ENCODE measurements at regions not wholly inside any gene's neighbourhood (a gene's known extent, or its start where the extent isn't known, plus 50 kb on each side); places are given as distances from the start of the nearest gene placed in this dataset.

DNA sequence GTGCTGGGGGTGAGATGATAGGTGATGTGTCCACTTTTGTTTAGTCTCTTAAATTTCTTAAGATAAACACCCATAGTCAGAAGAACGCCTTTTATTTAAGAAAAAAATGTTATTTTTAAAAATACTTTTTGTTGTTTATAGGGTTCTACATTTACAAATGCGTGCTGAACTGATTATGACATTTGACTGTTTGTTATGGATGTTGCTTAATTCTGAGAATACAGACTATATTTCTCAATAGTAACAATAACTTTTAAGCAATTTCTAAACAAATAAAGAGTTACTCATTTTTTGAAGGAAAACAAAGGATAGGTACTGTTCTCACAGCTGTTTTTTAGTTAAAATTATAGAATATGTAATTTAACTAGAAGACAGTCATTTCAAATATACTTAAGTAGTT, 249.9 kb upstream of the GBE1 start:
- no peaks in the 10 kb centered on the region for H3K4me1 ChIP-seq (ENCODE audit: control insufficient read depth, insufficient read depth, low read length)
- H3K9ac ChIP-seq (ENCODE audit: low read length) = no peak overlapping the region
- no peak overlapping the region for H3K27ac ChIP-seq (ENCODE audit: low read depth, low read length)
- no peak overlapping the region for H3K4me3 ChIP-seq (ENCODE audit: low read length)
- no peaks in the 10 kb centered on the region for H3K27me3 ChIP-seq (ENCODE audit: control insufficient read depth, insufficient read depth, low read length)
- no peaks in the 10 kb centered on the region for H3K36me3 ChIP-seq (ENCODE audit: control insufficient read depth, insufficient read depth, low read length)

DNA sequence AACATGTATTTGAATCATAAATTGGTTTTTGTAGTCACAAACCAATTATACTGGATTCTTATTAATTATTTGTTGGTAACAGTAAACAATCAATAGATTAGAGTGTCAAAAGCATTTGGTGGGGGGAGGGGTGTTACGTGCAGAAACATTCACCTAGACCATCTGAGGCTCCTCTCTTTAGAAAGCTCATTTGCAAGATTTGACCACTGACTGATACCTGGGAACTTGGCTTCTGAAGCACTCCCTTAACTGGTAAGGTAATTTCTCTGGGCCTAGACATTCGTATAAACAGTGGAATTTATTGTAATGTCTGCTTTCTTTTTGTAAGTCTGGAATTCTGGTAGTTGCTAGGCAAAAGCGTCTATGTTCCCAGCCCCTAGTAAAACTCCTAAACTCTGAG, 243.8 kb upstream of the GBE1 start:
- H3K9ac ChIP-seq (ENCODE audit: low read length) = no peak overlapping the region
- H3K4me1 ChIP-seq (ENCODE audit: control insufficient read depth, insufficient read depth, low read length) = no peaks in the 10 kb centered on the region
- H3K4me3 ChIP-seq (ENCODE audit: low read length) = no peak overlapping the region
- no peak overlapping the region for H3K27ac ChIP-seq (ENCODE audit: low read depth, low read length)
- no peaks in the 10 kb centered on the region for H3K27me3 ChIP-seq (ENCODE audit: control insufficient read depth, insufficient read depth, low read length)
- H3K36me3 ChIP-seq (ENCODE audit: control insufficient read depth, insufficient read depth, low read length) = no peaks in the 10 kb centered on the region

DNA sequence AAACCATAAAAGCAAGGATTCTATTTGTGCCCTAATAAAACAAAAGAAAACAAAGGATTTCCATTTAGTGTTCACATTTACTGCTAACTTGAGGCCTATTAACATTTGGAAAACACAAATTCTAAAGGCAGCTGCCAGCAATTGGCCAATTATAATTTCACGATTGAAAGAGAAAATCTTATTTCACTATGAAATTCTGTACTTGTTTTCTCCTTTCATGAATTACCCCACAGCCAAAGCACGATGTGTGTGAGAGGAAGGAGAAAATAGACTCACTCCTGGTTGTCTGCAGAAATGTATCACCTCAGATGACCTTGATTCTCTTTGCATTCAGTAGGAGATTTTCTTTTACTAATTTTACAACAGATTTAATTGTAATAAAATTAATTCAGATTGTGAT, 242.8 kb upstream of the GBE1 start:
- Histone ChIP-seq H3K27ac (ENCODE audit: low read depth, low read length) (no peak overlapping the region), H3K27me3 (ENCODE audit: control insufficient read depth, insufficient read depth, low read length) (no peaks in the 10 kb centered on the region), H3K4me1 (ENCODE audit: control insufficient read depth, insufficient read depth, low read length) (no peaks in the 10 kb centered on the region), H3K36me3 (ENCODE audit: control insufficient read depth, insufficient read depth, low read length) (no peaks in the 10 kb centered on the region), H3K4me3 (ENCODE audit: low read length) (no peak overlapping the region), H3K9ac (ENCODE audit: low read length) (no peak overlapping the region)

DNA sequence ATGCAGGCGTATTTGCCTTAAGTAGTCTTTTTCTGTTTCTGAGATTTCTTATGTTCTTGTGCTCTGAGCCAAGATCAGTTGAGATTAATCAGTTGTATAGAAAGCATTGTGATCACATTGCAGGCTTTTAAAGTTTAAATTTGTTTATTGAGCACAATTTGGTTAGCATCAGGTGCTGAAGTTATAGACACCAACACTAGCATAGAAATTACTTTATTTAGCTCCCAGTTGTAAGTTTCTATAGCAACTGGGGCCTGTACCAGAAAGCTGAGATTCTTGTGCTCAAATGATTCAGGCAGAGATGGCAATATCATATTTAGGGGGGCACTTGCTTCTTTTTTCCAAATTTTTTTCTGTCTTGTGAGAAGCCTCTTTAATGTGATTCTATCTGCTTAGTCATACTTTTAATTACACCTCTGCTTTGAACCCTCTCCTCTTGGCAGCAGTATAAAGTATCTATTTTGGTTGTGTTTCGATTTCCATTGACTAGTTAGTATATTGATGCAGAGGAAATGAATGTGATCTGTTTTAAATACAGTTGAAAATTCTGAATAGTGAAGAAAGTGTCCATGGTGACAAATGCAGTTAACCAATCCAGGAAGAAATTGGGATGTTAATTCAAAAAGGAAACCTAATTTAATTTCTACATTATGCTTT, 241.7 kb upstream of the GBE1 start:
- Histone ChIP-seq H3K36me3 (ENCODE audit: control insufficient read depth, insufficient read depth, low read length) (no peaks in the 10 kb centered on the region), H3K4me1 (ENCODE audit: control insufficient read depth, insufficient read depth, low read length) (no peaks in the 10 kb centered on the region), H3K9ac (ENCODE audit: low read length) (no peak overlapping the region), H3K27ac (ENCODE audit: low read depth, low read length) (no peak overlapping the region), H3K4me3 (ENCODE audit: low read length) (no peak overlapping the region), H3K27me3 (ENCODE audit: control insufficient read depth, insufficient read depth, low read length) (no peaks in the 10 kb centered on the region)

DNA sequence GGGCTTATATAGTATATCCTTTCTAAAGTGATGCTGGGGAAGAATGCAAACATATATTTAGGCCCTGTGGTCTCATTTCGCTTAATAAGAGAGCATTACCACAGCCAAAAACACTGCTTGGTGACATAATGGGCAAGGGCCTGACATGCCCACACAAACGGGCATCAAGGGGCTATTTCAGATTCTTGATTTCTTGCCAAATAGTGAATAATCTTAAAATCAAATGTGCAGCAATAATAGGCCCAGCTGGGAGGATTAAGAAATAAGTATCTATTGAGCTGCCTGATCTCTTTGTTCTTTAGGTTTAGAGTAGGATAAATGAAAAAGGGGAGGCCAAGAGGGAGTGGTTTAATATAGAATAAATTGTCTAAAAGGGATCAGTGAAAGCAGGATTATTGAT, 241.0 kb upstream of the GBE1 start:
- Histone ChIP-seq H3K27me3 (ENCODE audit: control insufficient read depth, insufficient read depth, low read length) (no peaks in the 10 kb centered on the region), H3K4me1 (ENCODE audit: control insufficient read depth, insufficient read depth, low read length) (no peaks in the 10 kb centered on the region), H3K4me3 (ENCODE audit: low read length) (no peak overlapping the region), H3K27ac (ENCODE audit: low read depth, low read length) (no peak overlapping the region), H3K36me3 (ENCODE audit: control insufficient read depth, insufficient read depth, low read length) (no peaks in the 10 kb centered on the region), H3K9ac (ENCODE audit: low read length) (no peak overlapping the region)

DNA sequence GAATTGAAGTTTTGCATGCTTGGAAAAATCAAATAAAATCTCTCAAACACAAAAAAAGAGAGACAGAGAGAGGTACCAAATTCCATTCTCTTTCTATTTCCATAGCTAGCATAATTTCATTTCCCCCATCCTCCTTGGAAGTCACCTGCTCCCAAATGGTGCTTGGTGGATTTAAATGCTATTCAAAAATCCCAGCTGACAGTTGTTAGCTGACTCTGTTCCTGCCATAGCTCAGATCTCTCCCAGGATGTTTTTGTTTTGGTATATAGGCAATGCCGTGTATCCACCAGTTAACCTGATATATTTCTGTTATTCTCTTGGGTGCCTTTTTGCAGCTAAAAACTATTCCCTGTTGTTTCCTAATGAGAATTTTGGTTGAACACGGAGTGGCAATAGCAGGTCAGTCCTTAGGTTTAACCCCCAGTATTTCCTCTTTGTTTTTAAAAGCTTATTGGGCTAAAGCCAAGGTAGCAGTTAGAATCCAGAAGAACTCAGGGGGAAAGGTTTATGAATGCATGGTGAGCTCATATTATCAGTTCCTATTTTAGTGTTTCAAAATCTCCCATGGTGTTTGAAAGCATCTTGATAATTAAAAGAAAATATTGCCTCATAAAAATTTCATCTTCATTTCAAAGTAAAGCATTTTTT, 240.0 kb upstream of the GBE1 start:
- no peaks in the 10 kb centered on the region for H3K36me3 ChIP-seq (ENCODE audit: control insufficient read depth, insufficient read depth, low read length)
- H3K27ac ChIP-seq (ENCODE audit: low read depth, low read length) = no peak overlapping the region
- no peaks in the 10 kb centered on the region for H3K27me3 ChIP-seq (ENCODE audit: control insufficient read depth, insufficient read depth, low read length)
- H3K4me3 ChIP-seq (ENCODE audit: low read length) = no peak overlapping the region
- H3K4me1 ChIP-seq (ENCODE audit: control insufficient read depth, insufficient read depth, low read length) = no peaks in the 10 kb centered on the region
- H3K9ac ChIP-seq (ENCODE audit: low read length) = no peak overlapping the region

DNA sequence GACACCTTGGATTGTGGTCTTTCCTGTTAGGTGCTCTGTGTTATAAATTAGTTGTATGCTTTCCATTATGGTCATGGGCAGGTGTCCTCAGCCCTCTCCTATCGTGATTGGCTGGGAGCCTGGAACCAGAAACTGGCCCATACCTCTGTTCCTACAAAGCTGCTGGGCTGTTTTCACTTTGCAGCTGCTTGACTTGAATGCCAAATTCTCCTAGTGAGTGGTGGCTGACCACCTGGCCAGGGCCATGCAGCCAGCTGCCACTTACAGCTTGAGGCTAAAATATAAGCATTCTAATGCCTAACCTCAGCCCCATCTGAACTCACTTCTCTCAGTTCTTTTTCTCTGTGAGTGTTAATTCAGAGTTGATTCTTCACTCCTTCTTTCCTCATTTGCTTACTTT, 239.3 kb upstream of the GBE1 start:
- H3K4me3 ChIP-seq (ENCODE audit: low read length) = no peak overlapping the region
- no peak overlapping the region for H3K27ac ChIP-seq (ENCODE audit: low read depth, low read length)
- H3K36me3 ChIP-seq (ENCODE audit: control insufficient read depth, insufficient read depth, low read length) = no peaks in the 10 kb centered on the region
- no peaks in the 10 kb centered on the region for H3K4me1 ChIP-seq (ENCODE audit: control insufficient read depth, insufficient read depth, low read length)
- no peaks in the 10 kb centered on the region for H3K27me3 ChIP-seq (ENCODE audit: control insufficient read depth, insufficient read depth, low read length)
- H3K9ac ChIP-seq (ENCODE audit: low read length) = no peak overlapping the region

DNA sequence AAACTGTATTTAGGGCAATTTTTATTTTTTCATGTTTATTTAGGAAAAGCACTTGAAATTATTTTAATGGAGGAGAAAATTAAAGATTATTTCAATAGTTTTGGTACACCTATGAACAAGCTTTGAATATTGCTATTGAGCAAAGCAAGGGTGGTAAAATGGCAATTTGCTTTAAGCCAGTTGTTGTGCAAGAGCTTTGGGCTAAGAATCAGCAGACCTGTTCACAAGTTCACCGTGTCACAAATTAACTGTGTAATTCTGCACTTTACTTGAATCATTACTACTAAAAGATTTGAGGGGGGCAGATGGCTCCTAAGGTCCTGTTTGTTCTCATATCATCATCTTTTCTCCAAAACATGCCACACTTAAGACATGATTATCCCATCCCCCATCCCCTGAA, 238.9 kb upstream of the GBE1 start:
- H3K27ac ChIP-seq (ENCODE audit: low read depth, low read length) = no peak overlapping the region
- no peaks in the 10 kb centered on the region for H3K27me3 ChIP-seq (ENCODE audit: control insufficient read depth, insufficient read depth, low read length)
- H3K36me3 ChIP-seq (ENCODE audit: control insufficient read depth, insufficient read depth, low read length) = no peaks in the 10 kb centered on the region
- H3K9ac ChIP-seq (ENCODE audit: low read length) = no peak overlapping the region
- H3K4me1 ChIP-seq (ENCODE audit: control insufficient read depth, insufficient read depth, low read length) = no peaks in the 10 kb centered on the region
- H3K4me3 ChIP-seq (ENCODE audit: low read length) = no peak overlapping the region

DNA sequence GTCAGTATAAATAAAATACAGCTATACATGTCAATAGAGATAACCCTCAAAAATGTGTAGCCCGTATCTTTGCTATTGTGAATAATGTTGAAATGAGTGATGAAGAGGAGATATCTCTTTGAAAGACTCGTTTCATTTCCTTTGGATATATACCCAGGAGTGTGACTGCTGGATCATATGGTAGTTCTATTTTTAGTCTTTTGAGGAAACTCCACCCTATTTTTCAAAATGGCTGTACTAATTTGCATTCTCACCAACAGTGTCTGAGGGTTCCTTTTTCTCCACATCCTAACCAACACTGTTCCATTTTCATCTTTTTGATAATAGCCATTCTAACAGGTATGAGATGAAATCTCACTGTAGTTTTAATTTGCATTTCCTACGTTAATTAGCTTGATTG, 237.5 kb upstream of the GBE1 start:
- no peak overlapping the region for H3K27ac ChIP-seq (ENCODE audit: low read depth, low read length)
- no peak overlapping the region for H3K9ac ChIP-seq (ENCODE audit: low read length)
- H3K4me3 ChIP-seq (ENCODE audit: low read length) = no peak overlapping the region
- H3K4me1 ChIP-seq (ENCODE audit: control insufficient read depth, insufficient read depth, low read length) = no peaks in the 10 kb centered on the region
- H3K27me3 ChIP-seq (ENCODE audit: control insufficient read depth, insufficient read depth, low read length) = no peaks in the 10 kb centered on the region
- H3K36me3 ChIP-seq (ENCODE audit: control insufficient read depth, insufficient read depth, low read length) = no peaks in the 10 kb centered on the region

DNA sequence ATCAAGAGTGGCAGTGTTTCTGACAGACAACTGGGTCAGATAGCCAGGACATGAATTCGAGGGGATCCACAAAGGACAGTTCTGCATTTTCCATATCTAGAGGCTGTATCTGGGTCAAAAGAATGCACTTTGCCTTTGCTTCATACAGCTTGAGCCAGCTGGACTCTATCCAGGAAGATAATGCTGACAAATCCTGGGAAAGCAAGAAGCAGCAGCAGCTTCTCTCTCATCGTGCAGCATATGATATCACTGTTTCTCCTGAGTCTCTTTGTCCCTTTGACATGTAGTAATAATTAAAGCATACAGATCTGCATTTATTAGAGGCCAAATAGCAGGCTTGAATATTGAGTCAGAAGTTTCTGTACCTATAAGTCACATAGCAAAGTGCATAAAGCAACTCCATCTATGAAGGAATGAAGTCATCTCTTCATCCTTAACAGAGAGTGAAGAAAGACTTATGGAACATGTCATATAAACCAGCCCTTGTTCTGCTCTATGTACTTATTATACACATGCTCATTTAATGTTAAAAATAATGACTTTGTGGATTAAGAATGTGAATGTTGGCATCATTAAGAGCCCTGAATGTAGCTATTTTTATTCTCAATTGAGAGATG, 236.8 kb upstream of the GBE1 start:
- no peak overlapping the region for H3K27ac ChIP-seq (ENCODE audit: low read depth, low read length)
- no peaks in the 10 kb centered on the region for H3K36me3 ChIP-seq (ENCODE audit: control insufficient read depth, insufficient read depth, low read length)
- H3K4me3 ChIP-seq (ENCODE audit: low read length) = no peak overlapping the region
- H3K27me3 ChIP-seq (ENCODE audit: control insufficient read depth, insufficient read depth, low read length) = no peaks in the 10 kb centered on the region
- H3K4me1 ChIP-seq (ENCODE audit: control insufficient read depth, insufficient read depth, low read length) = no peaks in the 10 kb centered on the region
- no peak overlapping the region for H3K9ac ChIP-seq (ENCODE audit: low read length)

DNA sequence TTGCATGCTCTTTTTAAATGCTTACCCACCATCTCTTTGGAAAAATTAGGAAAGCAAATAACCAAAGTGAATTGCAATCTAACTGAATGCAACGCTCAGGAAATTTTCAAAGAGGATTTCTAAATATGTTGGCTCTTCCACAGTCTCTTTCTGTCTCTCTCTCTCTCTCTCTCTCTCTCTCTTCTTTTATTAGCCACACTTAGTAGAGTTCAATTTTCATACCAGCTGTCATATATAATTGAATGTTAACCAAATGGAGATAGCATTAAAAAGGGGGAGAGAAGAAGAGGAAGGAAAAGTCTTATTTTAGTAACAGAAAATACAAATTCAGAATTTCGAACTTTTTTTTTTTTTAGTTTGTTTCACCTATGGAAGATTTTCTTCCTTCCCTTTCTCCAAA, 235.9 kb upstream of the GBE1 start:
- Histone ChIP-seq H3K4me3 (ENCODE audit: low read length) (no peak overlapping the region), H3K27ac (ENCODE audit: low read depth, low read length) (no peak overlapping the region), H3K36me3 (ENCODE audit: control insufficient read depth, insufficient read depth, low read length) (no peaks in the 10 kb centered on the region), H3K27me3 (ENCODE audit: control insufficient read depth, insufficient read depth, low read length) (no peaks in the 10 kb centered on the region), H3K4me1 (ENCODE audit: control insufficient read depth, insufficient read depth, low read length) (no peaks in the 10 kb centered on the region), H3K9ac (ENCODE audit: low read length) (no peak overlapping the region)

DNA sequence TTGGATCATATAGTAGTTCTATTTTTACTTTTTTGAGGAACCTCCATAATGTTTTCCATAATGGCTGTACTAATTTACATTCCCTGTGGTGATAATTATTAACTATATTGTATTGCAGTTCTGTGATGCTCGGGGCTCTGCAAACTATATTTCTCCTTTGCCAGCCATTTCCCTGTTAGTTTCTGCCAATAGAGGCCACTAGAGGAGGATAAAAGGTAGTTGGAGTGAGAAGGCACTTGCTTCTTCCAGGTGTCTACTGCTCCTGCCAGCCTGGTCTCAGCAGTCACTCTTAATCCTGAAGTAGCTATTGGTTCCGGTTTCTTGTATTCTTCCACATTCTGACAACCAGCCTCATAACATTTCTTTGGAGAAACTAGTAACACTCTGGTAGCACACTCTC, 233.9 kb upstream of the GBE1 start:
- Histone ChIP-seq H3K36me3 (ENCODE audit: control insufficient read depth, insufficient read depth, low read length) (no peaks in the 10 kb centered on the region), H3K27me3 (ENCODE audit: control insufficient read depth, insufficient read depth, low read length) (no peaks in the 10 kb centered on the region), H3K4me3 (ENCODE audit: low read length) (no peak overlapping the region), H3K9ac (ENCODE audit: low read length) (no peak overlapping the region), H3K27ac (ENCODE audit: low read depth, low read length) (no peak overlapping the region), H3K4me1 (ENCODE audit: control insufficient read depth, insufficient read depth, low read length) (no peaks in the 10 kb centered on the region)

DNA sequence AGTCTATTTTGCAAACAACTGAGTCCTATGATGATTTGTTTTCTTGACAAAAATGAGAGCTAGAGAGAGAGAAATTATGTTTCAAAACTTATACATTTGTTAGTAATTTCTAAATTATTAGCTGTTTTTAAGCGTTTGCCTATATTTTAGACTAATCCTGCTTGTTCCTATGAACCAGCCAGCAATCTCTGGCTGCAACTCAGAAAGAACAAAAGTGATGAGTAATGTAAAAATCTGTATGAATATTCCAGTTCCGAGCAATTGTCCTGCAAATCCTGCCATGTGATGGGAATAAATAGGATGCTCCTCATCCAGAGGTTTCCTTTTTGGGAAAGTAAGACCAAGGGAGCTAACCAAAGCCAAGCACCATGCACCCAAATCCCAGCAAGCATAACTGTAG, 228.3 kb upstream of the GBE1 start:
- H3K4me3 ChIP-seq (ENCODE audit: low read length) = no peak overlapping the region
- H3K36me3 ChIP-seq (ENCODE audit: control insufficient read depth, insufficient read depth, low read length) = no peaks in the 10 kb centered on the region
- H3K27ac ChIP-seq (ENCODE audit: low read depth, low read length) = no peak overlapping the region
- no peaks in the 10 kb centered on the region for H3K4me1 ChIP-seq (ENCODE audit: control insufficient read depth, insufficient read depth, low read length)
- no peaks in the 10 kb centered on the region for H3K27me3 ChIP-seq (ENCODE audit: control insufficient read depth, insufficient read depth, low read length)
- no peak overlapping the region for H3K9ac ChIP-seq (ENCODE audit: low read length)
